ENCODE measurements at regions not wholly inside any gene's neighbourhood (a gene's known extent, or its start where the extent isn't known, plus 50 kb on each side); places are given as distances from the start of the nearest gene placed in this dataset.
"Not testable (repeated sequence)": the region's sequence is repeated elsewhere in the genome, so short reads cannot be mapped to it uniquely, and the experiment has no call there.

- TF ChIP-seq, protein P1, sequence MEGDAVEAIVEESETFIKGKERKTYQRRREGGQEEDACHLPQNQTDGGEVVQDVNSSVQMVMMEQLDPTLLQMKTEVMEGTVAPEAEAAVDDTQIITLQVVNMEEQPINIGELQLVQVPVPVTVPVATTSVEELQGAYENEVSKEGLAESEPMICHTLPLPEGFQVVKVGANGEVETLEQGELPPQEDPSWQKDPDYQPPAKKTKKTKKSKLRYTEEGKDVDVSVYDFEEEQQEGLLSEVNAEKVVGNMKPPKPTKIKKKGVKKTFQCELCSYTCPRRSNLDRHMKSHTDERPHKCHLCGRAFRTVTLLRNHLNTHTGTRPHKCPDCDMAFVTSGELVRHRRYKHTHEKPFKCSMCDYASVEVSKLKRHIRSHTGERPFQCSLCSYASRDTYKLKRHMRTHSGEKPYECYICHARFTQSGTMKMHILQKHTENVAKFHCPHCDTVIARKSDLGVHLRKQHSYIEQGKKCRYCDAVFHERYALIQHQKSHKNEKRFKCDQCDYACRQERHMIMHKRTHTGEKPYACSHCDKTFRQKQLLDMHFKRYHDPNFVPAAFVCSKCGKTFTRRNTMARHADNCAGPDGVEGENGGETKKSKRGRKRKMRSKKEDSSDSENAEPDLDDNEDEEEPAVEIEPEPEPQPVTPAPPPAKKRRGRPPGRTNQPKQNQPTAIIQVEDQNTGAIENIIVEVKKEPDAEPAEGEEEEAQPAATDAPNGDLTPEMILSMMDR (conservative IDR thresholded peaks at IDR 0.05; ENCODE audit: low read depth, low read length): not testable (repeated sequence)
- not testable (repeated sequence) for TF ChIP-seq EZH2 (IDR thresholded peaks at IDR 0.05; ENCODE audit: borderline replicate concordance, low read depth, low read length, poor library complexity, severe bottlenecking)
These were observed 230.7 kb downstream of the POTEG start for GRCh38 chr14:19203250-19203972.

All from A673 (cell line).